Neuronal stem cell (in vitro differentiated cells): ENCODE measurements at regions not wholly inside any gene's neighbourhood (a gene's known extent, or its start where the extent isn't known, plus 50 kb on each side); places are given as distances from the start of the nearest gene placed in this dataset.
A peak's percentile ranks its signal among the peaks of the same experiment; 100 is the strongest.

ENCODE experiments used
- DNase-seq: peaks from one replicate; pipeline ENCODE4 v3.0.0-alpha.2; 2013; ENCODE audit warnings: low spot score
- H2AFZ ChIP-seq: one replicate; pipeline ENCODE4 v1.6.1; 2013; ENCODE audit warnings: mild to moderate bottlenecking, low read length, inconsistent platforms
- H2AK5ac ChIP-seq: 2 replicates; pipeline ENCODE4 v1.6.1; 2013; ENCODE audit warnings: low read depth, mild to moderate bottlenecking, inconsistent platforms, low read length, moderate library complexity, mixed read lengths
- H2BK120ac ChIP-seq: 2 replicates; pipeline ENCODE4 v1.6.1; 2013; ENCODE audit warnings: low read depth, mild to moderate bottlenecking, inconsistent platforms, low read length, moderate library complexity, mixed read lengths
- H2BK12ac ChIP-seq: one replicate; pipeline ENCODE4 v1.6.1; 2013; ENCODE audit warnings: low read length, inconsistent platforms
- H2BK15ac ChIP-seq: 2 replicates; pipeline ENCODE4 v1.6.1; 2013; ENCODE audit warnings: mild to moderate bottlenecking, low read length, inconsistent platforms, mixed read lengths
- H2BK5ac ChIP-seq: one replicate; pipeline ENCODE4 v1.6.1; 2013; ENCODE audit warnings: inconsistent platforms, mild to moderate bottlenecking, low read length, moderate library complexity
- H3K14ac ChIP-seq: one replicate; pipeline ENCODE4 v1.6.1; 2013; ENCODE audit warnings: low read length, inconsistent platforms
- H3K18ac ChIP-seq: 2 replicates; pipeline ENCODE4 v1.6.1; 2013; ENCODE audit warnings: low read length, inconsistent platforms
- H3K23ac ChIP-seq: 2 replicates; pipeline ENCODE4 v1.6.1; 2013; ENCODE audit warnings: low read depth, mild to moderate bottlenecking, mixed read lengths, low read length, inconsistent platforms; ENCODE audit not compliant: poor library complexity
- H3K27ac ChIP-seq: replicated peaks from 3 replicates; pipeline ENCODE4 v1.5.1; 2013; ENCODE audit warnings: low read length, inconsistent platforms
- H3K27me3 ChIP-seq, 3 experiments: 2 replicates each; pipeline ENCODE4 v1.6.1; 2013; ENCODE audit warnings: low read length in 3 of 3, mild to moderate bottlenecking in 2 of 3, inconsistent platforms in 1 of 3, low read depth in 1 of 3, mixed read lengths in 1 of 3, moderate library complexity in 1 of 3; ENCODE audit not compliant: control insufficient read depth in 3 of 3, insufficient read depth in 3 of 3
- H3K36me3 ChIP-seq, 2 donors: replicated peaks in 1 of 2; 2 replicates each; pipeline ENCODE4 v1.6.1; 2013; ENCODE audit warnings: low read length in 2 of 2; ENCODE audit not compliant: control insufficient read depth in 2 of 2, insufficient read depth in 2 of 2
- H3K4ac ChIP-seq: 2 replicates; pipeline ENCODE4 v1.6.1; 2013; ENCODE audit warnings: inconsistent platforms, mild to moderate bottlenecking, low read length, moderate library complexity
- H3K4me1 ChIP-seq, 2 donors: 1 replicate in 1 of 2; 2 replicates in 1 of 2; pipeline ENCODE4 v1.6.1; 2013; ENCODE audit warnings: low read length in 2 of 2, low read depth in 1 of 2; ENCODE audit not compliant: control insufficient read depth in 2 of 2, insufficient read depth in 1 of 2
- H3K4me2 ChIP-seq: one replicate; pipeline ENCODE4 v1.6.1; 2013; ENCODE audit warnings: mild to moderate bottlenecking, low read length, inconsistent platforms; ENCODE audit not compliant: insufficient read depth, poor library complexity, severe bottlenecking
- H3K4me3 ChIP-seq, 2 donors: 2 replicates each; pipeline ENCODE4 v1.5.1; 2013; ENCODE audit warnings: low read length in 2 of 2, mild to moderate bottlenecking in 2 of 2, inconsistent platforms in 1 of 2, moderate library complexity in 1 of 2
- H3K79me1 ChIP-seq: one replicate; pipeline ENCODE4 v1.6.1; 2013; ENCODE audit warnings: low read depth, mild to moderate bottlenecking, inconsistent platforms, low read length, moderate library complexity
- H3K9ac ChIP-seq: one replicate; pipeline ENCODE4 v1.6.1; 2013; ENCODE audit warnings: mild to moderate bottlenecking, low read depth, low read length, inconsistent platforms; ENCODE audit not compliant: poor library complexity
- H3K9me3 ChIP-seq, 2 donors: replicated peaks in 1 of 2; 2 replicates each; pipeline versions ENCODE3 to v1.6.1; 2013; ENCODE audit warnings: low read length in 2 of 2, mild to moderate bottlenecking in 2 of 2, inconsistent platforms in 1 of 2, low read depth in 1 of 2, mixed read lengths in 1 of 2, moderate library complexity in 1 of 2; ENCODE audit not compliant: control insufficient read depth in 2 of 2, insufficient read depth in 1 of 2
- H4K8ac ChIP-seq: one replicate; pipeline ENCODE4 v1.6.1; 2013; ENCODE audit warnings: low read depth, mild to moderate bottlenecking, inconsistent platforms, low read length, moderate library complexity
- H4K91ac ChIP-seq: one replicate; pipeline ENCODE4 v1.6.1; 2013; ENCODE audit warnings: low read length, low read depth, mild to moderate bottlenecking, inconsistent platforms; ENCODE audit not compliant: poor library complexity
- WGBS, 2 donors: extraction: QIAGEN DNeasy Blood & Tissue Kit; methylation state at CpG; one replicate each; pipeline ENCODE4 v1.1.7; 2013; ENCODE audit warnings: missing lambda C conversion rate in 2 of 2, mixed read lengths in 1 of 2; ENCODE audit not compliant: insufficient read length in 2 of 2, insufficient replicate concordance in 1 of 2; ENCODE audit errors: extremely low coverage in 2 of 2; 5-methylcytosine and 5-hydroxymethylcytosine counted together

GRCh38 chr2:9769171-9770005 lies 73.9 kb upstream of the TAF1B start:
- Histone ChIP-seq H3K36me3 (no peaks in the 10 kb centered on the region), H2AFZ (peak overlapping the region; percentile 88), H3K27me3 (peaks cover 0 to 14% (median 0%) of the 10 kb centered on the region in 3 experiments), H3K4ac (no peak overlapping the region), H3K23ac (no peak overlapping the region), H2BK12ac (no peak overlapping the region), H3K4me2 (peak overlapping the region; percentile 43), H4K8ac (no peak overlapping the region), H3K79me1 (no peaks in the 10 kb centered on the region), H2BK15ac (peak overlapping the region; percentile 69), H2AK5ac (peak overlapping the region; percentile 24), H4K91ac (no peak overlapping the region), H3K18ac (peak overlapping the region; percentile 40), H3K9ac (no peak overlapping the region), H3K4me3 (no peak overlapping the region), H3K4me1 (peaks cover 26 to 52% of the 10 kb centered on the region in 2 donors), H2BK5ac (no peak overlapping the region), H3K27ac (no peak overlapping the region), H3K9me3 (peaks cover 0 to 2% of the 10 kb centered on the region in 2 donors), H3K14ac (no peak overlapping the region), H2BK120ac (no peak overlapping the region)
- no peak for DNase-seq
- no CpG with 5 or more reads among the region's 19 CpGs for WGBS, 2 donors

- Histone ChIP-seq H3K23ac (no peak overlapping the region), H3K79me1 (no peaks in the 10 kb centered on the region), H3K18ac (peak overlapping the region; percentile 5), H2BK5ac (no peak overlapping the region), H2AFZ (peak overlapping the region; percentile 70), H3K27ac (no peak overlapping the region), H2BK12ac (no peak overlapping the region), H4K91ac (no peak overlapping the region), H3K4ac (no peak overlapping the region), H3K27me3 (peaks cover 0 to 8% (median 0%) of the 10 kb centered on the region in 3 experiments), H2BK120ac (no peak overlapping the region), H3K4me3 (no peak overlapping the region), H3K36me3 (no peaks in the 10 kb centered on the region), H3K4me1 (peaks cover 26 to 52% of the 10 kb centered on the region in 2 donors), H2BK15ac (no peak overlapping the region), H3K14ac (no peak overlapping the region), H3K9ac (no peak overlapping the region), H3K4me2 (no peak overlapping the region), H4K8ac (no peak overlapping the region), H2AK5ac (no peak overlapping the region), H3K9me3 (peaks cover 0 to 2% of the 10 kb centered on the region in 2 donors)
- WGBS, 2 donors, result no CpG with 5 or more reads among the region's 6 CpGs
- DNase-seq, result no peak
Observed at GRCh38 chr2:9770006-9770307, 73.3 kb upstream of the TAF1B start.

GRCh38 chr2:9770308-9771100 lies 72.8 kb upstream of the TAF1B start:
- no peak overlapping the region for H4K8ac ChIP-seq
- H2BK5ac ChIP-seq, result no peak overlapping the region
- peak overlapping the region; percentile 70 for H2AFZ ChIP-seq
- H3K79me1 ChIP-seq, result no peaks in the 10 kb centered on the region
- peak overlapping the region; percentile 55 for H3K18ac ChIP-seq
- H2BK15ac ChIP-seq, result peak overlapping the region; percentile 86
- H3K4me2 ChIP-seq, result no peak overlapping the region
- WGBS, 2 donors, result no CpG with 5 or more reads among the region's 27 CpGs
- H3K9ac ChIP-seq, result peak overlapping the region; percentile 72
- H3K4me3 ChIP-seq, result no peak overlapping the region
- H3K9me3 ChIP-seq, result peaks cover 0 to 2% of the 10 kb centered on the region in 2 donors
- peak overlapping the region; percentile 76 for H3K14ac ChIP-seq
- no peaks in the 10 kb centered on the region for H3K36me3 ChIP-seq
- H4K91ac ChIP-seq, result no peak overlapping the region
- peak overlapping the region; percentile 97 for H3K4ac ChIP-seq
- H3K4me1 ChIP-seq, result peaks cover 26 to 52% of the 10 kb centered on the region in 2 donors
- H2AK5ac ChIP-seq, result peak overlapping the region; percentile 64
- peaks cover 0 to 6% (median 0%) of the 10 kb centered on the region in 3 experiments for H3K27me3 ChIP-seq
- H2BK120ac ChIP-seq, result no peak overlapping the region
- peak; percentile 63 for DNase-seq
- H2BK12ac ChIP-seq, result no peak overlapping the region
- no peak overlapping the region for H3K27ac ChIP-seq
- H3K23ac ChIP-seq, result peak overlapping the region; percentile 8

GRCh38 chr2:9771101-9771449 lies 72.2 kb upstream of the TAF1B start:
- Histone ChIP-seq H3K4ac (peak overlapping the region; percentile 97), H2AFZ (peak overlapping the region; percentile 70), H2BK5ac (no peak overlapping the region), H3K18ac (peak overlapping the region; percentile 55), H3K4me1 (peaks cover 26 to 49% of the 10 kb centered on the region in 2 donors), H3K14ac (no peak overlapping the region), H2AK5ac (peak overlapping the region; percentile 64), H3K9me3 (peaks cover 0 to 2% of the 10 kb centered on the region in 2 donors), H2BK12ac (no peak overlapping the region), H3K79me1 (no peaks in the 10 kb centered on the region), H3K27me3 (peaks cover 0 to 8% (median 0%) of the 10 kb centered on the region in 3 experiments), H3K23ac (peak overlapping the region; percentile 8), H3K9ac (peak overlapping the region; percentile 72), H4K8ac (no peak overlapping the region), H3K27ac (no peak overlapping the region), H4K91ac (no peak overlapping the region), H3K4me2 (no peak overlapping the region), H2BK120ac (no peak overlapping the region), H3K36me3 (no peaks in the 10 kb centered on the region), H2BK15ac (peak overlapping the region; percentile 86), H3K4me3 (no peak overlapping the region)
- no peak for DNase-seq
- WGBS, 2 donors, result no CpG with 5 or more reads among the region's 5 CpGs
